Gastroesophageal sphincter (tissue), 3 donors: ENCODE measurements at regions not wholly inside any gene's neighbourhood (a gene's known extent, or its start where the extent isn't known, plus 50 kb on each side); places are given as distances from the start of the nearest gene placed in this dataset.

ENCODE experiments used
- EP300 ChIP-seq: sonication (generic); formaldehyde crosslinking; IDR thresholded peaks from one replicate; pipeline ENCODE4 v1.6.1; 2017; ENCODE audit warnings: antibody characterized with exemption, mild to moderate bottlenecking
- POLR2AphosphoS5 ChIP-seq: sonication (generic); formaldehyde crosslinking; IDR thresholded peaks from one replicate; pipeline ENCODE4 v1.6.1; 2017; ENCODE audit warnings: antibody characterized with exemption
- TF ChIP-seq, protein P1 (sequence below), 4 experiments: fragments of 200-600 bp in 2 of 4; fragments of 450-650 bp in 2 of 4; sonication (generic) in 1 of 4; IDR thresholded peaks; one replicate each; pipeline ENCODE4 v1.5.1; 2017 to 2019; ENCODE audit warnings: antibody characterized with exemption in 4 of 4, mild to moderate bottlenecking in 2 of 4, moderate library complexity in 2 of 4

DNA sequence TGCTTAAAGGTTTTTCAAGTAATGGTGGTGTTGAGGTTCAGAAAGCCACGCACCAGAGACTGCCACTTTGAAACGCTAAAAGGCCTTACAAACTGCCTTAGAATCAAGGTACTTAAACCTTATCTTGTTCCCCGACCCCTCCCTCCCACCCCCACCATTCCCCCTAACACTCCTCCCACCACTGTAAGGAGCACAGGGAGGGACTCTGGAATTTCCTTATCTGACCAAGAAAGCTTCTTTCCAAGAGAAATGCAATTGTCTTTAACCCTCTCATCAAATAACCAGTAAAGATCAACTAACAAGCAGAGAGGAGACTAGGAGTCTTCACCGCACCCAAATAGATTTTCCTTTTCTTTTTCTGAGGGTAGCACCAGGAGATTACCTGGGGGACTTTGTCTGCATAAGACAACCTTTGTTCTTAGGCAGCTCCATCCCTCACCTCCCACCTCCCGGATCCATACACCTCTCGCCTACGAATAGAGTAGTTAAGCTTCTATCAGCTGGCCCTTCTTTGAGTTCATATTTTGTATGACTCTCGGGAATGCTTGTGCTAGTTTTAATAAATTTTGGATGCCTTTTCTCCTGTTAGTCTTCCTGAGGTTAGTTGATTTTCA is 137.7 kb upstream of the ADGRL2 start:
- TF ChIP-seq, protein P1, sequence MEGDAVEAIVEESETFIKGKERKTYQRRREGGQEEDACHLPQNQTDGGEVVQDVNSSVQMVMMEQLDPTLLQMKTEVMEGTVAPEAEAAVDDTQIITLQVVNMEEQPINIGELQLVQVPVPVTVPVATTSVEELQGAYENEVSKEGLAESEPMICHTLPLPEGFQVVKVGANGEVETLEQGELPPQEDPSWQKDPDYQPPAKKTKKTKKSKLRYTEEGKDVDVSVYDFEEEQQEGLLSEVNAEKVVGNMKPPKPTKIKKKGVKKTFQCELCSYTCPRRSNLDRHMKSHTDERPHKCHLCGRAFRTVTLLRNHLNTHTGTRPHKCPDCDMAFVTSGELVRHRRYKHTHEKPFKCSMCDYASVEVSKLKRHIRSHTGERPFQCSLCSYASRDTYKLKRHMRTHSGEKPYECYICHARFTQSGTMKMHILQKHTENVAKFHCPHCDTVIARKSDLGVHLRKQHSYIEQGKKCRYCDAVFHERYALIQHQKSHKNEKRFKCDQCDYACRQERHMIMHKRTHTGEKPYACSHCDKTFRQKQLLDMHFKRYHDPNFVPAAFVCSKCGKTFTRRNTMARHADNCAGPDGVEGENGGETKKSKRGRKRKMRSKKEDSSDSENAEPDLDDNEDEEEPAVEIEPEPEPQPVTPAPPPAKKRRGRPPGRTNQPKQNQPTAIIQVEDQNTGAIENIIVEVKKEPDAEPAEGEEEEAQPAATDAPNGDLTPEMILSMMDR (IDR thresholded peaks at IDR 0.05): no peak
- TF ChIP-seq POLR2AphosphoS5 (no peak), EP300 (no peak)
